CD14-positive monocyte (primary cell): ENCODE measurements at regions not wholly inside any gene's neighbourhood (a gene's known extent, or its start where the extent isn't known, plus 50 kb on each side); places are given as distances from the start of the nearest gene placed in this dataset.
"Not testable (repeated sequence)": the region's sequence is repeated elsewhere in the genome, so short reads cannot be mapped to it uniquely, and the experiment has no call there.

Experiments used
- DNase-seq, 3 donors: peaks; one replicate each; pipeline ENCODE4 v3.0.0-alpha.2; 2011 to 2022
- H2AFZ ChIP-seq: 2 replicates; pipeline ENCODE4 v1.6.0; 2012; ENCODE audit warnings: mild to moderate bottlenecking, low read depth, low read length, inconsistent platforms; ENCODE audit not compliant: insufficient read depth, poor library complexity, severe bottlenecking
- H3K27ac ChIP-seq, 2 donors: 1 replicate in 1 of 2; 2 replicates in 1 of 2; pipeline ENCODE4 v1.5.1; 2012 to 2013; ENCODE audit warnings: low read length in 2 of 2, control low read depth in 1 of 2, inconsistent platforms in 1 of 2, low read depth in 1 of 2, mild to moderate bottlenecking in 1 of 2
- H3K27me3 ChIP-seq, 2 donors: one replicate each; pipeline versions ENCODE4 v1.6.0 to v1.6.1; 2011 to 2013; ENCODE audit warnings: low read length in 2 of 2; ENCODE audit not compliant: control insufficient read depth in 2 of 2, insufficient read depth in 2 of 2
- H3K36me3 ChIP-seq, 2 donors: replicated peaks in 1 of 2; 1 replicate in 1 of 2; 2 replicates in 1 of 2; pipeline versions ENCODE4 v1.5.1 to v1.6.1; 2012 to 2013; ENCODE audit warnings: low read length in 2 of 2, control low read depth in 1 of 2, inconsistent platforms in 1 of 2, mild to moderate bottlenecking in 1 of 2; ENCODE audit not compliant: insufficient read depth in 2 of 2, control insufficient read depth in 1 of 2
- H3K4me1 ChIP-seq, 2 donors: 1 replicate in 1 of 2; 2 replicates in 1 of 2; pipeline versions ENCODE4 v1.5.1 to v1.6.1; 2012 to 2013; ENCODE audit warnings: low read length in 2 of 2, control low read depth in 1 of 2, inconsistent platforms in 1 of 2, mild to moderate bottlenecking in 1 of 2, moderate library complexity in 1 of 2; ENCODE audit not compliant: insufficient read depth in 2 of 2, control insufficient read depth in 1 of 2
- H3K4me2 ChIP-seq: replicated peaks from 2 replicates; pipeline ENCODE3; 2012; ENCODE audit warnings: low read length, moderate library complexity, mild to moderate bottlenecking; ENCODE audit not compliant: poor library complexity, severe bottlenecking; ENCODE audit errors: extremely low read depth
- H3K4me3 ChIP-seq, 3 experiments: fragments of 200-600 bp in 1 of 3; sonication (generic) in 1 of 3; replicated peaks in 1 of 3; 1 replicate in 2 of 3; 2 replicates in 1 of 3; pipeline ENCODE4 v1.5.1; 2011 to 2013; ENCODE audit warnings: low read length in 3 of 3, mild to moderate bottlenecking in 3 of 3, control low read depth in 2 of 3, low read depth in 2 of 3, inconsistent platforms in 1 of 3, moderate library complexity in 1 of 3
- H3K79me2 ChIP-seq: 2 replicates; pipeline ENCODE4 v1.6.0; 2012; ENCODE audit warnings: mild to moderate bottlenecking, control low read depth, inconsistent platforms, low read length, moderate library complexity; ENCODE audit not compliant: insufficient read depth
- H3K9ac ChIP-seq: 2 replicates; pipeline ENCODE4 v1.6.0; 2017; ENCODE audit warnings: low read length, mild to moderate bottlenecking; ENCODE audit not compliant: insufficient read depth, poor library complexity, severe bottlenecking
- H3K9me3 ChIP-seq, 2 donors: replicated peaks in 1 of 2; 1 replicate in 1 of 2; 2 replicates in 1 of 2; pipeline versions ENCODE4 v1.5.1 to v1.6.1; 2012 to 2013; ENCODE audit warnings: low read length in 2 of 2, control low read depth in 1 of 2; ENCODE audit not compliant: control insufficient read depth in 1 of 2, insufficient read depth in 1 of 2
- H4K20me1 ChIP-seq: 2 replicates; pipeline ENCODE4 v1.6.0; 2012; ENCODE audit warnings: mild to moderate bottlenecking, low read length, control low read depth, moderate library complexity; ENCODE audit not compliant: insufficient read depth
- H3K27ac Mint-ChIP-seq, 7 donors: one replicate each; pipeline ENCODE4 v1.8.0; 2020; ENCODE audit warnings: mild to moderate bottlenecking in 7 of 7, mixed read lengths in 7 of 7, moderate library complexity in 6 of 7, inconsistent platforms in 2 of 7
- H3K27me3 Mint-ChIP-seq, 3 donors: one replicate each; pipeline ENCODE4 v1.8.0; 2021 to 2022; ENCODE audit warnings: low read depth in 3 of 3, mild to moderate bottlenecking in 3 of 3, mixed read lengths in 3 of 3, moderate library complexity in 3 of 3, inconsistent platforms in 1 of 3
- H3K36me3 Mint-ChIP-seq, 2 donors: one replicate each; pipeline ENCODE4 v1.8.0; 2020; ENCODE audit warnings: mixed read lengths in 2 of 2, inconsistent platforms in 1 of 2, mild to moderate bottlenecking in 1 of 2
- H3K4me1 Mint-ChIP-seq: one replicate; pipeline ENCODE4 v1.8.0; 2020; ENCODE audit warnings: mild to moderate bottlenecking, mixed read lengths
- H3K4me3 Mint-ChIP-seq, 2 donors: one replicate each; pipeline ENCODE4 v1.8.0; 2020; ENCODE audit warnings: mild to moderate bottlenecking in 2 of 2, mixed read lengths in 2 of 2, moderate library complexity in 1 of 2
- H3K9me3 Mint-ChIP-seq, 7 donors: one replicate each; pipeline ENCODE4 v1.8.0; 2020 to 2022; ENCODE audit warnings: mixed read lengths in 7 of 7, mild to moderate bottlenecking in 6 of 7, moderate library complexity in 6 of 7, inconsistent platforms in 2 of 7
- CTCF ChIP-seq: fragments of 200-600 bp; IDR thresholded peaks from one replicate; pipeline ENCODE4 v1.8.0; 2022; ENCODE audit warnings: antibody characterized with exemption, mild to moderate bottlenecking
- WGBS: methylation state at CpG from one replicate; pipeline ENCODE4 v1.1.5; 2013; ENCODE audit warnings: missing lambda C conversion rate; ENCODE audit not compliant: insufficient coverage; 5-methylcytosine and 5-hydroxymethylcytosine counted together
- intact Hi-C, 2 donors: fragments of 100-400 bp; cut with micrococcal nuclease; formaldehyde crosslinking; loops; one replicate each; pipeline versions ENCODE4 v1.15.0 to v1.15.1; 2023

GRCh38 chrX:65877953-65878352 lies 161.9 kb downstream of the VSIG4 start:
- no peak overlapping the region for H3K27ac Mint-ChIP-seq

GRCh38 chrX:65875614-65876013 lies 164.3 kb downstream of the VSIG4 start:
- DNase-seq, H3K27ac Mint-ChIP-seq, H3K9me3 ChIP-seq, H3K4me1 ChIP-seq, H3K9ac ChIP-seq, H3K9me3 Mint-ChIP-seq, intact Hi-C loops, H3K79me2 ChIP-seq, H2AFZ ChIP-seq, H3K36me3 ChIP-seq, H4K20me1 ChIP-seq, H3K36me3 Mint-ChIP-seq, H3K4me3 Mint-ChIP-seq, H3K27ac ChIP-seq, H3K4me3 ChIP-seq, H3K4me2 ChIP-seq: not testable (repeated sequence)
- no CpG with 5 or more reads among the region's 4 CpGs for WGBS
- Mint-ChIP-seq H3K4me1 (peaks cover 12% of the 10 kb centered on the region), H3K27me3 (peaks cover 0 to 41% (median 0%) of the 10 kb centered on the region in 3 donors)
- H3K27me3 ChIP-seq, result peaks cover 0 to 31% of the 10 kb centered on the region in 2 donors

More at GRCh38 chrX:65877953-65878352, 161.9 kb downstream of the VSIG4 start:
- no peaks in the 10 kb centered on the region for H4K20me1 ChIP-seq
- DNase-seq, result no peak
- no peak for TF ChIP-seq CTCF
- no peak overlapping the region for H3K9ac ChIP-seq
- 100% methylated on average over 3 of the region's 3 CpGs for WGBS
- H3K4me2 ChIP-seq, result no peak overlapping the region
- no peaks in the 10 kb centered on the region for H3K36me3 ChIP-seq
- Mint-ChIP-seq H3K27me3 (peaks cover 0 to 51% (median 0%) of the 10 kb centered on the region in 3 donors), H3K4me1 (peaks cover 7% of the 10 kb centered on the region), H3K9me3 (peaks cover 0 to 5% (median 0%) of the 10 kb centered on the region in 7 donors), H3K36me3 (no peaks in the 10 kb centered on the region), H3K4me3 (no peak overlapping the region)
- no peak overlapping the region for H3K4me3 ChIP-seq
- H3K27ac ChIP-seq, result no peak overlapping the region
- H3K4me1 ChIP-seq, result no peaks in the 10 kb centered on the region
- H3K79me2 ChIP-seq, result no peaks in the 10 kb centered on the region
- peaks cover 0 to 50% of the 10 kb centered on the region in 2 donors for H3K27me3 ChIP-seq
- H3K9me3 ChIP-seq, result no peaks in the 10 kb centered on the region
- H2AFZ ChIP-seq, result no peak overlapping the region
- intact Hi-C loops, result no loop called here
